NCI-H1417 (cell line): ENCODE measurements at regions not wholly inside any gene's neighbourhood (a gene's known extent, or its start where the extent isn't known, plus 50 kb on each side); places are given as distances from the start of the nearest gene placed in this dataset.
A peak's percentile ranks its signal among the peaks of the same experiment; 100 is the strongest.

Experiments used
- DNase-seq, 3 experiments: peaks; one replicate each; lab custom pipeline; 2025; lab: John Stamatoyannopoulos, UW

DNA sequence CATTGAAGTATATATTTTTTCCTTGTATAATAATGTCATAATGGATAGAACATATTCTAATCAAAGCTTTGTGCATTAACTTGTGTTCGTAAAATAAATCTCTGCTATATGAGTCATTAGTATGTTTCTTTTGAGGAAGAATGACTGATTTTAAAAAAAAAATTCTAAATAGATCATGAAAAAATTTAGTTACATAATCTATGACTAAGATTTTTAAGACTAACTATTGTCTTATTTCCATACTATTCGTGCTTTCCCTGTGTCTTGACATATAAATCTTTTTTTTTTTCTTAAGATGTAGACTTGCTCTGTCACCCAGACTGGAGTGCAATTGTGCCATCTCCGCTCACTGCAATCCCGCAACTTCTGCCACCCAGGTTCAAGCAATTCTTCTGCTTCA, 226.1 kb downstream of the DSEL start:
- DNase-seq, result no peak

DNA sequence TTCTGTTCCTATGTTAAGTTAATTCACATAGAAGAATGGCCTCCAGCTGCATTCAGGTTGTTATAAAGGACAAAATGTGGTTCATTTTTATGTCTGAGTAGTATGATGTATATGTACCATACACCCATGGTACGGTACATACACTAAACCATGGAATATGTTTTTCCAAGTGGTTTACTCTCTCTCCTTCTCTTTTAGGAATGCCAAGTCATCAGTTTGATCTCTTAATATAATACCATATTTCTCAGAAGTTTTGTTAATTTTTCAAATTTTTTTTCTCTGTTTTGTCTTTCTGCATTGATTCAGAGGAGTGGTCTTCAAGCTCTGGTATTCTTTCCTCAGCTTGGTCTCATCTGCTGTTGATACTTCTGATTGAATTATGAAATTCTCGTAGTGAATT, 230.9 kb downstream of the DSEL start:
- DNase-seq, result no peak

DNA sequence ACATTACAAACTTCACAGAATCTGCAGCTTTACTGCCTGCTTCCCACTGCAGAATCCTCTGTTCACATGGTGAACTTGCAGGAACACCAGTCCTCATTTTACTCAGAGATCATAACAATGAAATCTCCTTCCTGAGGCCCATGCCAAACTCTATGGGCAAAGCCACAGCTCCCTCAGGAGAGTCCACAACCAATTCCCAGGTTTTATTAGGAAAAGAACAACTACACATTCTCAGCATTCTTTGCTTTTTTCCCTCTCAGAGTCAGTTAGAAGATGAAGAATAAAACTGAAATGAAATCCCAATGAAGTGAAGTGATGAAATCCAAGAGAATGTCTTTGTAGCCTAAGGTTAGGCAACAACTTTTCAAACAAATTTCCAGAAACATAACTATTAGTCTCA, 233.7 kb downstream of the DSEL start:
- DNase-seq, result peak in 1 of 3 experiments; percentile 52

DNA sequence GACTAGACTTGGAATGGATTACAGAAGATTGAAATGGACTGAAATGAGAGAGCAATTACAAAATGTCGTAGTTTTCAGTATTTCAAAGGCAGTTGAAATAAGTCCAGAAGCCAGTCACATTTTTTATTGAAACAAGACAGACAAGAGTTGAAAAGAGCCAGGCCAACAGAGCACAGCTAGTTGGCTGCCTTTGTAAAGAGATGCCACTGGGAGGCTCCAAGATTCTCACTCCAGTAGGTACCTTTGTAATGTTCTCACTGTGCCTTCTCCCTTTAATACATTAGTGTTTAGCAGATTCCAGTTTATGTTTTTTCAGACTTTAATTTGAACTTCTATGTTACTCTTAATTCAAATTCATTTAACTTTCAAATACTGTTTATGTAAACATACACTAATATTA, 234.8 kb downstream of the DSEL start:
- DNase-seq, result no peak

DNA sequence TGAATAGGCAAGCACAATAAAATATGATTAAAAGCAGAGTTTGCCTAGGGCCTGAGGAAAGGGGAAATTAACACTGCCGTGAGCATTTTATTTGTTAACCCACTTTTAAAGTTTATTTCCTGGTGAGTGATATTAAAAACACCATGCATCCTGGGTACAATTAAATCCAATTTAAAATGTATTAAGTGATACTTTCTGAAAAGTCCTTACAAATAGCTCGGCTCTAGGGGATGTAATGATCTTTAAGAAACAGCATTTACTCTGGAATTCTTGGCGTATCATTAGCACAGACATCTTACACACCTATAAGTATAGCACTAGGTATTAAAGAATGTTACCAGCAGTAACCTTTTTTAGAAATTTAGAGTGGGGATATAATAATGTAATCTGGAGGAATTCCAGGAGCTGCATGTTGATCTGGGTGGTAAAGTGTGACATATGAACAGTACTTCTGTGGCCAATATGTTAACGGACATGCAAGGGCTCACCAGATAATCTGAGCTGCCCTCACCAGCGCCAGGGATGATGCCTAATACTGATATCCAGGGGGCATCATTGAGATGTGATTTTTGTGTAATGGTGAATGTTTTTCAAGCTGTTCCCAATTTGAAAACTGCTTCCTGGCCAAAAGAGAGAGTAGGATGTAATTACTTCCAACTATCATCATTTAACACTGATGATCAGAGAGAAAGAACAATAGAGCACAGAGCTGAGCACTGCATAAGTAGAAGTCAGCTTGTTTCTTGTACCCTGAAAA, 235.9 kb downstream of the DSEL start:
- no peak for DNase-seq

DNA sequence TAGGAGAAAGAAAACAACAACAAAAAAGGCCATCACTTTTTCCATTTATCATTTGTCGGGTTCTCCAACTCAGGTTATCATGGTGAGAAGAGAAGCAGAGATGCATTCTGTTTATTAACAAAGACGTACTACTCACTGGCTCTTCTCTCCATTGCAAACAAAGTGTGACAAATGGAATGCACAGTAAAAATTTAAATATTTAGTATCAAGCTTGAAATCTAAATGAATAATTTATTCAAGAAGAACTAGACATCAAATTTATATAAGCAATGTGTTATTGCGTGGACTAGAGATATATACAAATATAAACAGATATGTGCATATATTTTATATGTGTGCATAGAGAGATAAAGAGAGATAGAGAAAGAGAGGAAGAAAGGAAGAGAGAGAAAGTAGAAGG, 236.5 kb downstream of the DSEL start:
- DNase-seq, result no peak

DNA sequence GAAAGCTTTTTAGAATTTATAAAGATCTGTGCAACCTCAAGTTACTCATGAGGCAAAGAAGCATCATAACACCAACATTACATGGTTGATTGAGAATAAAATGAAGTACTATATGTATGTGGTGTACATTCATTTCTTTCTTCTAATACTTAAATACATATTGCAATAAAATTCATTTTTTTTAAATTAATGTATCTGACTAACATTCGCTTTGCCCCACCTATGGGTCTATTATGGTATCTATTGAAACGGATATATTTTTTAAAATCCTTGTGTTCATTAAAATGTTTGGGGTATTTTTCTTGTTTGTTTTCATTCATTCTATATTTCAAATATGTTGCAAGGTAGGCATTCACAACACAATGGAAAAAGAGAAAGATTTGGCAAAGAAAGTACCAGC, 237.5 kb downstream of the DSEL start:
- DNase-seq, result no peak

DNA sequence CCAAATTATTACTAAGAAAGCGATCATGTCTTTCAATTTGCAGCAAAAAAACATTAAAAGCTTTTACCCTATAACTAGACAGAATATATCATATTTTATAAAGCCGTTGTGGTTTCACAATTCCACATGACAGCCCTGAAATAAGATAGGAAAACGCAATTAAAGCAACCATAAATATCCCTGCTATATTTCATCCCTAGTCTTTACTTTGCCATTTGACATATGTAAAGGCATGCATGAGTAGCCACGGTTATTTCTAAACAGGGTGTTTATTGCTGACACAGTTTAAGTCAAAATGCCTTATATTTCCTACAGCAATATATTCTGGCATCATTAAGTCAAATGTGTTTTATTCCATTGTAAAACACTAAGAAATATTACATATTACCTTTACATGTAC, 239.9 kb downstream of the DSEL start:
- DNase-seq, result peak in 1 of 3 experiments; percentile 60

DNA sequence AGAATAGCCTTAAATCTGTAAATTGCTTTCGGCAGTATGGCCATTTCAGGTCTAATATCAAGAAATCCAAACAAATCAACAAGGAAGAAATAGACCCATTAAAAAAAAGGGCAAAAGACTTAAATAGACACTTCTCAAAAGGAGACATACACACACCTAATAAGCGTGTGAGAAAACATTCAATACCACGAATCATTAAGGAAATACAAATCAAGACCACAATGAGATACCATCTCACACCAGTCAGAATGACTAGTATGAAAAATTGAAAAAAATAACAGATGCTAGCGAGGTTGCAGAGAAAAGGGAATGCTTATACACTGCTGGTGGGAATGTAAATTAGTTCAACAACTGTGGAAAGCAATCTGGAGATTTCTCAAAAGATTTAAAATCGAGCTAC, 243.2 kb downstream of the DSEL start:
- DNase-seq, result no peak

DNA sequence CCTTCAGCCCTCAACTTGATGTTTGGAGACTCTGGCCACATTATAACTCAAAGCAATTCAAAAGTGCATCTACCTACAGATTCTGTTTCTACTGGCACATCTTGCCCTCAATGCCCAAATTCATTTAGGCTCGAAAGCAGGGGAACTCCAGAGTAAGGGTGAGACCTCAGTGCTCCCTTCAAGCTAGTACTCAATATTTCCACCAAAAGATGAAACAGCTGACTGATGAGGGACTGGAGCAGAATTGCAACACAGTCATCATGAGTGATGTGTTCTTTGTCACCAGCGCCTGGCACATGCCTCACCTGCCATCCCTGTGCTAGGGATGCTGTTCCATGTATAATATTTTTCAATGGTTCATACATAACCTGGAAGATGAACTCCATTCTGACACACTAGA, 247.3 kb downstream of the DSEL start:
- DNase-seq, result no peak

DNA sequence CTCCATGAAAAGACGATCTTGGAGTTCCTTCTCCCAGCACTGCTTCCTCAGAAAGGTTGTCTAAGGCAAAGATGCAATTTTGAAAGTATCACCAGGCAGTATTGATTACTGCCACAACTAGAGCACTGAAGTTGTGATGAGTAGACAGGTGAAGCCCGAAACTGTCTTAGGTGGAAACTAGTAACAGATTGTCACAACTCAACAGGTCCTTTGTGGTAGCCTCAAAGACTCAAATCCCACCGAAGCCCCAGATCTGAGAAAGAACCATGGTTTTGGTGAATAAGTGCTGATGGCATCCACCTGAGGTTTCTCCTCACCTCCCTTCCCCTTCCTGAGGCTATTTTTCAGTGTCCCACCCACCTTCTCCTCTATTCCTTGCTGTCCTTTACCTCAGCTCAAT, 248.0 kb downstream of the DSEL start:
- no peak for DNase-seq

DNA sequence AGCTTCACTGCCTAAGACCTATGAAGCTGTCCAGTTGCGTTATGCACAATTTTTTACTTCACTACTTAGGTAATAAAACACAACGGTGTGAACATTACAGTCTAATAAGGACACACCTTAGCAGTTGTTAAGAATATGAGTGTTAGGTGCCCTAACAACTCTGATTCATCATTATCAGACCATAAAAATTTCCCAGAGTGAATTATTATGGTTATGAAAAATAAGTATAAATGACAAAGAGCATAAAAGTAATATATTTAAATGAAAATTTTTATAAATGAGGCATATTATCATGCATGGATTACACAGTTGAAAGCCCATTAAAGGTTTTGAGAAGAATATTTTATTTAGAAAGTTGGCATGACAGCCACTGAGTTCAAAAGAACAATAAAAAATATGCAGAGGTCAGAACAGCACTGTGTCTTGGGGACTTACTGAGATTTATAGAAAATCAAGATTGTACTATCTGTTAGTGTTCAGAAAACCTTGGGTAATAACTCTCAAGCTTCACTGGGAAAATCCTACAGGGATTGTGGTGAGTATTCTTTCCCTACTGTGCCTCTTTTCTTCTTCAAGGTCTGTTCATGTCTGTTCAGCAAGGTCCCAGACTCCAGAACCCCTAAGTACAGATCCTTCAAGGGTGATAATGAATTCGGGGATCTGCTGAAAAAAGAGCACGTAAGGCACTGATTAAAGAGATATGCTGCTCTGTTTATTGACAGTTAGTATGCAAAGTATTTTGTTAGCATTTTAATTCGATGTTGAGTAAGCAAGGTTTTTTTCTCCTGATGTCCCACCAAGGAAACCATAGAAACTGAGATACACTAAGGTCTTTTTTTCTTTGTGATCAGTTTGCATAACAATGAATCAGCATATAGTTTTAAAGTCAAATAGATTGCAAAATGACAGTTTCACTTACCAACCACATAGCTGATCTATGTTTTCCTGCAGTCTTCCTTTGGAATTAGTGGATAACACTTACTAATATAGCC, 250.0 kb downstream of the DSEL start:
- DNase-seq, result no peak

DNA sequence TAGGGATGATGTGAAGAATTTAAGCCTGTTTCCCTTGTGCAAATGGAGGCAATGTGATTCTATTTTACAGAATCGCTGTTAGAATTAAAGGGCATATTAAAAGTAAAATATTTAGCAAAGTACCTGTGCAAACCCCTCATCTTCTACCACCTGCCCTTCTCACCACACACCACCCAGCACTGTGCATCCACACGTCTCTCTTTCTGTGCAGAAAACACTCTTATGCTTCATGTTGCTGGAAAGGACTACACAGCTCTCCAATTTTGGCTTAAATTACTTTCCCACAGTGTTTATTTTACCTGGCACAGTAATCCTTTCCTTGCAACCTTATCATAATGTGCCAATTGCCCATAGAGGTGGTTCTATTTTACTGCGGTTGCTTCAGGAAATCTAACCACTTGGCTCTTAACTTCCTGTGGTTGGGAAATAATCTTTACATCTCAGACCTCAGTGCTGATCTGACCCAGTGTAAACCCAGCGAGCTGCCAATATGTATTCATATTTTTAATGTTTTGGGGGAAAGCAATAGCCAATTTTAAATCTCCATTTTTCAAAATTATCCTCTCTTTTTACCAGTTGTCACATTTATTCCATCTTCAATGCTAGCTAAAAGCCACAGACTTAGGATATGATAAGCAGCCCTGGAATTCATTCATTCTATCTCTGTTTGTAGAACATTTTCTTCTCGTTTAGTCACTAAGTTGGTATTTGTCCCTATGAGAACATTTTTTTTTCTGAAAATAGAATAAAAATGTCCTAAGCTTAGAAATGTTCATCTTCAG, 250.9 kb downstream of the DSEL start:
- DNase-seq, result no peak

DNA sequence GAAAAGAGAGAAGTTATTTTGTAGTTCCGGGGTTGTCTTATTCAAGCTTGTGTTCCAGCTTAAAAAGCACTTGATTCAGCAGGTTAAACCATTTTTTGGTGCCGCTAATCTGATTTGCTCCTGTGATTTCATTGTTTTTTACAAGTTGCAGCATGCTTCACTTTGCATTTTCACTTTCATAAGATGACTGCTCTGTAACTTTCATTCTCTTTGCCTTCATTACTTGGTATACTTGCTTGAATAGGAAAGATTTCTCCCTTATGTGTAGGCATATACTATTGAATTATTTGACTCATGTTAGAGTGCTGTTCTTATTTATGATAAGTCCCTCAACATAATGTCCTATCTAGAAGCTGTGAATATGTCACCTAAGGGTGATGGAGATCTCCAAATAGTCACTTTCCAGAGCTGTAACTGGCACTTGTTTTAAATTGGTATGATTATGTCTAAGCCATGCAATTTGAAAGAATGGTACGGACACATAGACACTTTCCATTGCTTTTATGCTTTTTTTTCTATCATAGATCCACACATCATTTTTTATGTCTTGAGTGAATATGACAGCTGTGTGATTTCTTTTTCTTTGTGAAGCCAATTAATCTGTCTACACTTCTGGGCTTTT, 254.5 kb downstream of the DSEL start:
- DNase-seq, result peak in 1 of 3 experiments; percentile 57

DNA sequence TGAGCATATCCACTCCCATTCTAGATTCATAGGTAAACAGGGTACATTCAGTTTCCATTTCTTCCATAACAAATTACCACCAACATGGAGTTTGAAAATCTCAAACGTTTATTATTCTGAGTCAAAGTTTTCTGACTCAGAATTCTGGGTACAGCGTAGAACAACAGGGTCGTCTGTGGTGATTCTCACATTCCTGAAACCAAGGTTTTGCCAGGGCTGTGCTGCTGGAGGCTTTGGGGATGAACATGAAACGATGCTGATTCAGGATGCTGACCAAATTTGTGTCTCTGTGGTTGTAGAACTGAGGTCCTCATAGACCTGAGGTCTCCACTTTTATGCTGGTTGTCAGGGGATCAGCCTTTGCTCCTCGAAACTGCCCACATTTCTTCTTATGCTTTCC, 255.7 kb downstream of the DSEL start:
- DNase-seq, result no peak

DNA sequence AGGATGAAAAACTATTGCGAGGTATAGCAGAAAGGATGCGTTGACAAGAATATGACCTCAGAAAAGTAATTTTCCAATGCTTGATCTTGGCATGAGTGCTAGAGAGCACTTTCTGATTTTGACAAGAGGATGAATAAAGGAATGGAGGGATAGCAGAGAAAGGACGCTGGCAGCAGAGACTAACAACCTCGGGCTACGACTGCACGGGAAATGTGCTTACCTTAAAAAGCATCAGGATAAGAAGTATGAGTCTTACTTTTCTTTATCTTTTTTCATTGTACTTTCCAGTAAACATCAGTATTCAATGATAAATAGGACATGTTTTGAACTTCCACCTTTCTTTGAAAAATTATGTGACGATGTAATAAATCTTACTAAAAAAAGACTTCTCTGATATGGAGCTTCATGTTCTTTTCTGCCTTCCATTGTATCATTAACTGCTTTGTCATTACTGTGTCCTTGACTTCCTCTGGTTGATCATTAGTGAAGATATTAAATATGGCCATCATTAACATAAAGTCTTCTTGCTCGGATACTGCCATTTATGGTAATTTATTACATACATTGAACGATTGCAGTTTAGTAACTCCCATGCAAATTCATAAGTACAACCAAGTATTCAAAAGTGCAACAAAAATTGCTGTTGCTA, 265.6 kb downstream of the DSEL start:
- no peak for DNase-seq

DNA sequence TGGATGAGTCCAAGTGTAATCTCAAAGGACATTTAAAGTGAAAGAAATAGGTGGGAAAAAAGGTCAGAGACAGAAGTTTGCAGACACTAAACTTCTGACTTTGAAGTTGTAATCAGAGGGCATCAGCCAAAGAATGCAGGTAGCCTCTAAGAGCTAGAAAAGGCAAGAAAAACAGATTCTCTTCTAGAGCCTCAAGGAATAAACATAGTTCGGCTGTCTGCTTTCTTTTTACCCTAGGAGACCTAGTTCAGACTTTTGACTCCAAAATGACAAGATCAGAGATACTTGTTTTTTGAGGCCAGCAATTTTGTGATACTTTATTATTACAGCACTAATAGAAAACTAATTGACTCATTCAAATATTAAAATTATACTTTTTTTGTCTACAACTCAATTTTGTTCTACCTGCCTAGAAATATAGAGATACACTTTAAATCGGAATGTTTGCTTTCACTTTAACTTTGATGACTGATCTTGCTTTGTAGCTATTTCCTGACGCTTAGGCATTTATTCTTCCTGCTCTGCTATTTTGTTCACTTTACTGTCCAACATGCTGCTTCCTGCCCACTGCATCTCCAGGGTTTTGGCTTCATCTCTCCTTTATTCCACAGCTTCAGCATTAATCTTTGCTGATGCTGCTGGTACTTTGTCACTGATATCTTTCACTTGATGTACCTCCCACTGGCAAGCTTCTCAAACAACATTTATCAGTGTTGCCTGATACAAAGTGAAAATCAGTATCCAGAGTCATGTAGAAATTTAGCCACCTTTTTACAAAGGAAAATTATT, 272.5 kb downstream of the DSEL start:
- DNase-seq, result no peak

DNA sequence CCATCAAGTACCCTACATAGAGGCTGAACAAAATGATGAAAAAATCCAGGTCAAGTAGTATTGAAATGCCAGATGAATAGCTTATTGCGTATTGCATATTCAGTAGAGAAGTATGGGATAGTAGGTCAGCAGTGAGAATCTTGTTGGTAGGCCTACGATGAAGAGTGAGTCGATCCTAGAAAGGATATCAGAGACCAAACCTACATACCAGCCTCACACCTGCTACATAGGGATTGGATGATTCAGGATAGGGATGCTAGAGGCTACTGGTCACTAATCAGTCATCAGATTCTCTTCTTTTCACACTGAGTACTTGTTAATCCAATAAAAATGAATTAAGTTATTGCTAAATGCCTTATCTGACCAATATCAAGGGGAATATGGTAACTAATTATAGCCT, 274.5 kb downstream of the DSEL start:
- no peak for DNase-seq

DNA sequence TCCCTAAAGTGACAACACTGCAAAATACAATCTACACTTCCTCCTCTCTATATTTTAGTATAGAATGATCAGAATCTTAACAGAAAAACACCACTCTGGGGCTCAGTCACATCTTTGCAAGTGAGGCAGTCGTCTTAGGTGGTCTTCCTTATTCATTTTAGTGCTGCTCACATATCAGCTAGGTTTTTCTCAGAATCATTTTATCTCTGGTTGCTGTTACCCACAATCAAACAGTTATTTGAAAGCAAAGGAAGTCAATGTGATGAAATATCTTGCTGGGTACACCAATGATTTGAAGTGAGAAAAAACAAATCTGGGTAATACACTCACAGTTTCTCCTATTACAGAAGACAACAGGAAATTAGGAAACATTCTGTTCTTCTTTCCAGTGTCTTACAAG, 275.2 kb downstream of the DSEL start:
- no peak for DNase-seq

DNA sequence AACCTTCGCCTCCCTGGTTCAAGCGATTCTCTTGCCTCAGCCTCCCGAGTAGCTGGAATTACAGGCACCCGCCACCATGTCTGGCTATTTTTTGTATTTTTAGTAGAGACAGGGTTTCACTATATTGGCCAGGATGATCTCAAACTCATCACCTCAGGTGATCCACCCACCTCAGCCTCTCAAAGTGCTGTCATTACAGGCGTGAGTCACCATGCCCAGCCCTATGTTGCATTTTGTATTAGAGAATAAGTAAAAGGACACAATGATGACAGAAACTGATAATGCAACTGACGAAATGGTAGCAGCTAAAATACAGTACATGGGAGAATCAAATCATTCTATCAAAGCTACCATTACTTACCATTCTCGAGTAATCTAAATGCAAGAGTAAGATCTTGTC, 276.7 kb downstream of the DSEL start:
- no peak for DNase-seq

DNA sequence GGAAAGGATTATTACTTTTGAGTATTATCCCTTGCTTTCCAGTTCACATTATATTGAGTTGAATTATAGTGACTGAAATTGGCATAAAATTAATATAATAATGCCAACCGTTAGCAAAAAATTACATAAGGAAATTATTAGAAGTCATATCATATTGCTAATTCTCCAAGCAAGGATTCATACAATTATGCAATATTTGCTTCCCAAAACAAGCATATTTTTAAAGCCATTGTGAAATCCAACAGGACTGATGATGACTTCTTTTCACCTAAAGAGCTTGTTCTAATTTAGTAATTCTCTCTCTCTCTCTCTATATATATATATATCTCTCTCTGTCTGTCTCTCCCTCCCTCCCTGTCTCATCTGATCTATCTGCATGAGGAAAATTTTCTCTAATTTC, 283.5 kb downstream of the DSEL start:
- DNase-seq, result no peak
